Fibroblast of pulmonary artery (primary cell): ENCODE measurements at regions not wholly inside any gene's neighbourhood (a gene's known extent, or its start where the extent isn't known, plus 50 kb on each side); places are given as distances from the start of the nearest gene placed in this dataset.

Source experiments
- DNase-seq: peaks from one replicate; pipeline ENCODE4 v3.0.0-alpha.2; 2010; ENCODE audit warnings: low read depth
- H3K4me3 ChIP-seq: replicated peaks from 2 replicates; pipeline ENCODE4 v1.5.1; 2011; ENCODE audit warnings: low read depth, mild to moderate bottlenecking, control low read depth, low read length, moderate library complexity
- CTCF ChIP-seq: IDR thresholded peaks from 2 replicates; pipeline ENCODE4 v1.5.1; 2011; ENCODE audit warnings: mild to moderate bottlenecking, control low read depth, low read length, inconsistent platforms; ENCODE audit errors: missing control alignments

GRCh38 chr6:74434171-74434570 lies 738.2 kb downstream of the CD109 start:
- no peak for DNase-seq
- H3K4me3 ChIP-seq = no peak overlapping the region
- no peak for TF ChIP-seq CTCF

GRCh38 chr6:74431873-74432580 lies 736.0 kb downstream of the CD109 start:
- H3K4me3 ChIP-seq = no peak overlapping the region
- no peak for TF ChIP-seq CTCF
- DNase-seq = no peak

- DNase-seq = no peak
- TF ChIP-seq CTCF = no peak
- no peak overlapping the region for H3K4me3 ChIP-seq
Observed at GRCh38 chr6:74420221-74420620, 724.2 kb downstream of the CD109 start.

- peak; percentile 31 for DNase-seq
- H3K4me3 ChIP-seq = no peak overlapping the region
- no peak for TF ChIP-seq CTCF
Observed at GRCh38 chr6:74415056-74415455, 719.1 kb downstream of the CD109 start.

- no peak overlapping the region for H3K4me3 ChIP-seq
- no peak for TF ChIP-seq CTCF
- DNase-seq = no peak
Observed at GRCh38 chr6:74410630-74411029, 714.6 kb downstream of the CD109 start.

GRCh38 chr6:74409447-74409846 lies 713.4 kb downstream of the CD109 start:
- peak; percentile 60 for TF ChIP-seq CTCF
- DNase-seq = peak; percentile 86
- no peak overlapping the region for H3K4me3 ChIP-seq

- DNase-seq = peak; percentile 4
- no peak for TF ChIP-seq CTCF
- no peak overlapping the region for H3K4me3 ChIP-seq
Observed at GRCh38 chr6:74408844-74409243, 712.8 kb downstream of the CD109 start.
